ENCODE measurements at regions not wholly inside any gene's neighbourhood (a gene's known extent, or its start where the extent isn't known, plus 50 kb on each side); places are given as distances from the start of the nearest gene placed in this dataset.
"Not testable (repeated sequence)": the region's sequence is repeated elsewhere in the genome, so short reads cannot be mapped to it uniquely, and the experiment has no call there.

- Mint-ChIP-seq H3K9me3 (peaks cover 7% of the 10 kb centered on the region), H3K27me3 (no peaks in the 10 kb centered on the region), H3K36me3 (peaks cover 10% of the 10 kb centered on the region), H3K4me3 (no peak overlapping the region), H3K27ac (no peak overlapping the region), H3K4me1 (ENCODE audit: low read depth in 2 of 2) (no peaks in the 10 kb centered on the region)
- ATAC-seq: no peak
- no peak for DNase-seq (ENCODE audit: low spot score)
Measured at GRCh38 chr3:95218484-95218883, 1155.6 kb downstream of the NSUN3 start.

DNA sequence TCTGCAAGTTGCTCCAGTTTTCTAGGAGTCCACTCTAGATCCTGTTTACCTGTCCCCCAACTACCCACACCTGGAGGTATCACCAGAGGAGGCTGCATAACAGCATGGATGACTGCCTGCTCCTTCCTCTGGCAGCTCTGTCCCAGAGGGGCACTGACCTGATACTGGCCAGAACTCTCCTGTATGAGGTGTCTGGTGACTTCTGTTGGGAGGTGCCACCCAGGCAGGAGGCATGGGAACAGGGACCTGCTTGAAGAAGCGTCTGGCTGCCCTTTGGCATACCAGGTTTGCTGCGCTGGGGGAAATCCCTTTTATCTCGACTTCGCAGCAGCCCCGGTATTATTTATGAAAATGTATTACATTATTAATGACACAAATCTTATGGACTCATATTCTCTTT, 1163.6 kb downstream of the NSUN3 start:
- Mint-ChIP-seq H3K27me3 (no peaks in the 10 kb centered on the region), H3K36me3 (peaks cover 22% of the 10 kb centered on the region), H3K9me3 (peaks cover 27% of the 10 kb centered on the region), H3K4me1 (ENCODE audit: low read depth in 2 of 2) (no peaks in the 10 kb centered on the region), H3K27ac (no peak overlapping the region), H3K4me3 (no peak overlapping the region)
- DNase-seq (ENCODE audit: low spot score) (no peak), ATAC-seq (no peak)

DNA sequence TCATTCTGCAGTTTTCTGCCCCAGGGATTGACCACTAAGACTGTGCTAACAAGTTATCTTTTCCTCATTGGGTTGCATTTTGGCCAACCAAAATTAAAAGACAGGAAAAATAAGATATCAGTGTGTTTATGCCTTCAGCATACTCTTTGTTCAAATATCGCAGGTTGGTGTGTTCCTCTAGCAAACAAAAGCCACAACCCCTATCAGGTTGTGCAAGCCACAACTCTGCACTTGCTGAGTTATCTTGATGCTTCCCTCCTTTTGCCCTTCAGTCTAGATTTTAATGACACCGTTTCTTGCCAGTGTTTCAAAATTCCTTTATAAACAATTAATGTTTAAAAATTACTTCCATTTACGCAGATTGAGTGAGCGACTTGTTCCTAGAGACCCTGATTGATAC, 1164.2 kb downstream of the NSUN3 start:
- H3K36me3 Mint-ChIP-seq: peaks cover 22% of the 10 kb centered on the region
- no peaks in the 10 kb centered on the region for H3K4me1 Mint-ChIP-seq (ENCODE audit: low read depth in 2 of 2)
- H3K27me3 Mint-ChIP-seq: no peaks in the 10 kb centered on the region
- peaks cover 28% of the 10 kb centered on the region for H3K9me3 Mint-ChIP-seq
- no peak overlapping the region for H3K4me3 Mint-ChIP-seq
- no peak for ATAC-seq
- H3K27ac Mint-ChIP-seq: no peak overlapping the region
- no peak for DNase-seq (ENCODE audit: low spot score)

DNA sequence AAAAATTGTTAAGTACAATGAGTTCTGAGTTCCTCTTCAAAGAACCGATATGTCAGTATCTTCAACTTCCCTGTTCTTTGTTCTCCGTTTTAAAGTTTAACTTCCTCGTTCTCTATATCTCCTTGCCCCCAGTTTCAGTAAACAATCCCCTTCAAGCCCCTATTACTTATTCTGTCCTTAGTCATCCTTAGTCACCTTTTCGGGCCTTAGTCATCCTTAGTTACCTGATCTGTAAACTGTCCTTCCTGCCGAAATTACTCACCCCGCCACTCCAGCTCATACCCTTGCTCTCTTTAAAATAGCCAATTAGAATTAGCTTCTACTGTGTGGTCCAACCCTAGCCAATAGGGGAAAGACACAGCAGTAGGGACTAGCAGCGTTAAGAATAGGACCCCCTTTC, 1165.6 kb downstream of the NSUN3 start:
- ATAC-seq (no peak), DNase-seq (ENCODE audit: low spot score) (no peak)
- Mint-ChIP-seq H3K27ac (no peak overlapping the region), H3K4me1 (ENCODE audit: low read depth in 2 of 2) (no peaks in the 10 kb centered on the region), H3K36me3 (peaks cover 22% of the 10 kb centered on the region), H3K9me3 (peaks cover 29% of the 10 kb centered on the region), H3K4me3 (no peak overlapping the region), H3K27me3 (no peaks in the 10 kb centered on the region)

DNA sequence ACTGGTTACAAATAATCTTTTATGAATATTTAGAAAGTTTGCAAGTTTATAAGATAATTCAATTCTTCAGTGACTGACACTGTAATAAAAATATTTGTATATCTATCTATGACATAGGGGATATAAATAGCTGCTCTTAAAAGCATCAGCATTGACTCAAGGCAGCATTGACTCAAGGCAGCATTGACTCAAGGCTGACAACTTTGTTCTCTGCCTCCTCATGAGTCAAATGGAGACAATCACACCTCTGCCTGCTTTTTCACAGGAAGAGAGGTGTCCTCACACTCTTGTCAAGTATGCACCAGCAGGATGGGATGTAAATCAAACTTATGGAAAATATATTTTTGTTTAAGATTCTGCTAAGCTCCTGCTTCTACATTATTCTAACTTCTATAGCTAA, 1173.1 kb downstream of the NSUN3 start:
- no peaks in the 10 kb centered on the region for H3K27me3 Mint-ChIP-seq
- no peak overlapping the region for H3K27ac Mint-ChIP-seq
- no peaks in the 10 kb centered on the region for H3K36me3 Mint-ChIP-seq
- no peaks in the 10 kb centered on the region for H3K4me1 Mint-ChIP-seq (ENCODE audit: low read depth in 2 of 2)
- no peak for DNase-seq (ENCODE audit: low spot score)
- ATAC-seq: no peak
- H3K4me3 Mint-ChIP-seq: no peak overlapping the region
- peaks cover 29% of the 10 kb centered on the region for H3K9me3 Mint-ChIP-seq

- Mint-ChIP-seq H3K27me3 (no peaks in the 10 kb centered on the region), H3K9me3 (peaks cover 28% of the 10 kb centered on the region), H3K27ac (no peak overlapping the region), H3K4me1 (ENCODE audit: low read depth in 2 of 2) (no peaks in the 10 kb centered on the region), H3K4me3 (no peak overlapping the region), H3K36me3 (no peaks in the 10 kb centered on the region)
- ATAC-seq (no peak), DNase-seq (ENCODE audit: low spot score) (no peak)
Measured at GRCh38 chr3:95237783-95238182, 1174.9 kb downstream of the NSUN3 start.

- Mint-ChIP-seq H3K36me3 (no peaks in the 10 kb centered on the region), H3K9me3 (peaks cover 22% of the 10 kb centered on the region), H3K27me3 (no peaks in the 10 kb centered on the region), H3K27ac (no peak overlapping the region), H3K4me3 (no peak overlapping the region), H3K4me1 (ENCODE audit: low read depth in 2 of 2) (no peaks in the 10 kb centered on the region)
- ATAC-seq (no peak), DNase-seq (ENCODE audit: low spot score) (no peak)
Measured at GRCh38 chr3:95240395-95240794, 1177.5 kb downstream of the NSUN3 start.

DNA sequence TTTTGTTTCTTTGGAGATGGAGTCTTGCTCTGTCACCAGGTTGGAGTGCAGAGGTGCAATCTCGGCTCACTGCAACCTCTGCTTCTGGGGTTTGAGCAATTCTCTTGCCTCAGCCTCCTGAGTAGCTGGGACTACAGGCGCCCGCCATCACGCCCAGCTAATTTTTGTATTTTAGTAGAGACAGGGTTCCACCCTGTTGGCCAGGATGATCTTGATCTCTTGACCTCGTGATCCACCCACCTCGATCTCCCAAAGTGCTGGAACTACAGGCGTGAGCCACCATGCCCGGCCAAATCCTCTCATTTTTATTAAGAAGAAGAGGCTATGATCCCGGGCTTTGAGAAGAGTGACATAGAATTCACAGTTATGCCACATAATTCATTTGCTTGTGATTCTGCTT, 1178.4 kb downstream of the NSUN3 start:
- not testable (repeated sequence) for H3K4me3 Mint-ChIP-seq; H3K4me1 Mint-ChIP-seq (ENCODE audit: low read depth in 2 of 2); H3K27ac Mint-ChIP-seq; ATAC-seq; H3K27me3 Mint-ChIP-seq; DNase-seq (ENCODE audit: low spot score); H3K36me3 Mint-ChIP-seq
- H3K9me3 Mint-ChIP-seq: peaks cover 26% of the 10 kb centered on the region

DNA sequence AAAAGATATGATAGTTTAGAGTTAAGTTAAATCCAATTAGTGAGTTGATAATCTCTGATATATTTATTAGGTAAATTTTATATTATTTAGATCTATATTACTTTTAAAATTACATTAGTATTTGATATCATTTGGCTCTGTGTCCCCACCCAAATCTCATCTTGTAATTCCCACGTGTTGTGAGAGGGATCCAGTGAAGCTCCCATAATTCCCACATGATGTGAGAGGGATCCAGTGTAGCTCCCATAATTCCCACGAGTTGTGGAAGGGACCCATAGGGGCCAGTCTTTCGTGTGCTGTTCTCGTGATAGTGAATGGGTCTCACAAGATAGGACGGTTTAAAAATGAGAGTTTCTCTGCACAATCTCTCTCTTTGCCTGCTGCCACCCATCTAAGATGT, 1183.6 kb downstream of the NSUN3 start:
- no peak for DNase-seq (ENCODE audit: low spot score)
- H3K36me3 Mint-ChIP-seq: peaks cover 4% of the 10 kb centered on the region
- H3K4me1 Mint-ChIP-seq (ENCODE audit: low read depth in 2 of 2): no peaks in the 10 kb centered on the region
- no peak for ATAC-seq
- H3K9me3 Mint-ChIP-seq: peaks cover 15% of the 10 kb centered on the region
- no peak overlapping the region for H3K27ac Mint-ChIP-seq
- H3K4me3 Mint-ChIP-seq: no peak overlapping the region
- no peaks in the 10 kb centered on the region for H3K27me3 Mint-ChIP-seq

DNA sequence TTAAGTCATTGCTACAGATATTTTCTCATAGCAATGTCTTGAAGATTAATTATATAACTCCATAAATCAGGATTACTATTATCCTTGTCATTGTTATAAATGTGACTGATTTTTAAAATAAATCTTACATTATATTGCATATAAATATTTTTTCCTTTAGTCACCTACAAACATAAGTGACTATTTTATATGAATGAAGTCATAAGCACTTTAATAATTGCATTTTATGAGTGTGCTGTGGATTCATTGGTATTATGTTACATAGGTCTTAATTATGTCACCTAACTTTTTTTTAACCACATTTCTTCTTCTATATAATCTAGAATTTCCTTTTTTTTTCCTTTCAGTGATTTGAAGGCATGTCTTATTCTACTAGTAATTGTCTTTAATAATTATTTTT, 1191.2 kb downstream of the NSUN3 start:
- Mint-ChIP-seq H3K4me3 (no peak overlapping the region), H3K27me3 (no peaks in the 10 kb centered on the region), H3K27ac (no peak overlapping the region), H3K9me3 (peaks cover 20% of the 10 kb centered on the region), H3K36me3 (peaks cover 6% of the 10 kb centered on the region), H3K4me1 (ENCODE audit: low read depth in 2 of 2) (no peaks in the 10 kb centered on the region)
- DNase-seq (ENCODE audit: low spot score) (no peak), ATAC-seq (no peak)

- no peak for ATAC-seq
- Mint-ChIP-seq H3K4me3 (no peak overlapping the region), H3K27me3 (no peaks in the 10 kb centered on the region), H3K36me3 (peaks cover 10% of the 10 kb centered on the region), H3K27ac (no peak overlapping the region), H3K4me1 (ENCODE audit: low read depth in 2 of 2) (no peaks in the 10 kb centered on the region), H3K9me3 (peaks cover 24% of the 10 kb centered on the region)
- DNase-seq (ENCODE audit: low spot score): no peak
Measured at GRCh38 chr3:95254758-95255157, 1191.9 kb downstream of the NSUN3 start.

DNA sequence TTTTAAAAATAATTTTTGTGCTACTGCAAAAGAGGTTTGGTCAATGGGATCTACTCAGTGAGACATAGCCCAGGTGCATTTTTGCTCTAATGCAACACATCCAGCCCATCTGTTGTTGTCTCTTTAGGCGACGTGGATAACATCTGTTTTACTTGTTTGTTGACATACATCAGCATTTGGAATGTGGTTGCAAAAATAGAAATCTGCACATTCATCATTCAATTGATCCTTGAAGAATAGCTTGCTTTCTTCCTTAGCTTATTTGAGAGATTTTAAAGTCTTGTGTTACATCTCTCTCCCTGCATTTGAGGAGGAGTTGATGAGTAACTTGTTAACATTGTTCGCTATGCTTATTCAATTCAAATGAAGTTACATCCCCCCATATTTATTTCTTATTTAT, 1202.3 kb downstream of the NSUN3 start:
- DNase-seq (ENCODE audit: low spot score) (no peak), ATAC-seq (no peak)
- H3K4me1 Mint-ChIP-seq (ENCODE audit: low read depth in 2 of 2): no peaks in the 10 kb centered on the region
- no peak overlapping the region for H3K4me3 Mint-ChIP-seq
- H3K9me3 Mint-ChIP-seq: peaks cover 3% of the 10 kb centered on the region
- H3K27me3 Mint-ChIP-seq: no peaks in the 10 kb centered on the region
- H3K27ac Mint-ChIP-seq: no peak overlapping the region
- no peaks in the 10 kb centered on the region for H3K36me3 Mint-ChIP-seq

DNA sequence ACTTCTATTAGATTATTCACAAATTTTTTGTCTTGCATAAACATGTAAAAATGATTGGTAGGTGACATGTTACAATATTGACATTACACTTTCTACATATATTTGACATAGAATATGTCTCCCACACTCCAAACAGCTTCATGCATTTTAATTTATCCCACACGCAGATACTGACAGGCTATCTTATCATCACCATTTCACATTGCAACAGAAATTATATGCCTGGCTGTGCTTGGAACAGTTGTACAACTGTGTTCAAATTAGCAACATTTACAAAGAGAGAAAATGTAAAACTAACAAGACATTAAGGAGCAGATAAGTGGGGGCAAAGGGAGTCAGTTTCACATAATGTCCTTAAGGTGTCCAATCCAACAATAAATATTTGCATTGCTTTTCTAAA, 1208.5 kb downstream of the NSUN3 start:
- H3K4me3 Mint-ChIP-seq: no peak overlapping the region
- H3K27me3 Mint-ChIP-seq: no peaks in the 10 kb centered on the region
- no peak for ATAC-seq
- H3K27ac Mint-ChIP-seq: no peak overlapping the region
- no peak for DNase-seq (ENCODE audit: low spot score)
- H3K36me3 Mint-ChIP-seq: no peaks in the 10 kb centered on the region
- H3K4me1 Mint-ChIP-seq (ENCODE audit: low read depth in 2 of 2): no peaks in the 10 kb centered on the region
- peaks cover 6% of the 10 kb centered on the region for H3K9me3 Mint-ChIP-seq

- no peak overlapping the region for H3K27ac Mint-ChIP-seq
- H3K36me3 Mint-ChIP-seq: no peaks in the 10 kb centered on the region
- H3K4me3 Mint-ChIP-seq: no peak overlapping the region
- H3K27me3 Mint-ChIP-seq: no peaks in the 10 kb centered on the region
- peaks cover 6% of the 10 kb centered on the region for H3K9me3 Mint-ChIP-seq
- H3K4me1 Mint-ChIP-seq (ENCODE audit: low read depth in 2 of 2): no peaks in the 10 kb centered on the region
- DNase-seq (ENCODE audit: low spot score): no peak
- ATAC-seq: no peak
Measured at GRCh38 chr3:95272166-95272565, 1209.3 kb downstream of the NSUN3 start.

GRCh38 chr3:95272781-95273180, 1209.9 kb downstream of the NSUN3 start:
- no peaks in the 10 kb centered on the region for H3K36me3 Mint-ChIP-seq
- H3K27ac Mint-ChIP-seq: no peak overlapping the region
- H3K4me3 Mint-ChIP-seq: no peak overlapping the region
- H3K27me3 Mint-ChIP-seq: no peaks in the 10 kb centered on the region
- DNase-seq (ENCODE audit: low spot score) (no peak), ATAC-seq (no peak)
- H3K4me1 Mint-ChIP-seq (ENCODE audit: low read depth in 2 of 2): no peaks in the 10 kb centered on the region
- H3K9me3 Mint-ChIP-seq: peaks cover 9% of the 10 kb centered on the region
